GM18520 (cell line): ENCODE measurements at regions not wholly inside any gene's neighbourhood (a gene's known extent, or its start where the extent isn't known, plus 50 kb on each side); places are given as distances from the start of the nearest gene placed in this dataset.
"Not testable (repeated sequence)": the region's sequence is repeated elsewhere in the genome, so short reads cannot be mapped to it uniquely, and the experiment has no call there.

Source experiments
- ATAC-seq: cut with Tn5 transposase; IDR thresholded peaks from one replicate; pipeline ENCODE4 v1.9.1; 2021; ENCODE audit not compliant: unreplicated experiment

DNA sequence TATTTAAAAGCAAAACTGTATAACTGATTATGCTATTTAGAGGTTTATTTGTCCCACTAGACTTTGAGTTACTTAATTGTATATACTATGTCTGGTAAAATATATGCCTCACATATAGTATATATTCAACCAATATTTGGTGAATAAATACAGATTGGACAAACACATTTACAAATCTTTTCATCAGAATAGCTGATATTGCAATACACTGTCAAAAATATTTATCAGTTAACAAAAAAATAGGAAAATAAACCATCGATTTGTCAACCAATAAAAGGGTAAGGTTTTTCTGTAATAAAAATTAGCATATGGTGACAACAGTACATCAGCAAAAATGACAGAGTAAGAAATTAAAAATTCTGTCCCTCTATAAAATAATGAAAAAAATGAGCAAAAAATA is 889.9 kb upstream of the INTU start:
- ATAC-seq: no peak

DNA sequence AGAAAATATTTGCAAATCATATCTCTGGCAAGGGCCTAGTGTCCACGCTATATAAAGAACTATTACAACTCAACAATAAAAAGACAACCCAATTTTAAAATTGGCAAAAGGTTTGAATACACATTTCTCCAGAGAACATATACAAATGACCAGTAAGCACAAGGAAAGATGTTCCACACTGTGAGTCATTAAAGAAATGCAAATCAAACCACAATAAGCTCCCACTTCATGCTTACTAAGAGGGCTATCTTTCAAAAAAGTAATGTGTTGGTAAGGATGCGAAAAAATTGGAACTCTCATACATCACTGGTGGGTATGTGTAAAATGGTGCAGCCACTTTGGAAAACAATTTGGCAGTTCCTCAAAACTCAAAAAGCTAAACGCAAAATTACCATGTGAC is 884.0 kb upstream of the INTU start:
- no peak for ATAC-seq

DNA sequence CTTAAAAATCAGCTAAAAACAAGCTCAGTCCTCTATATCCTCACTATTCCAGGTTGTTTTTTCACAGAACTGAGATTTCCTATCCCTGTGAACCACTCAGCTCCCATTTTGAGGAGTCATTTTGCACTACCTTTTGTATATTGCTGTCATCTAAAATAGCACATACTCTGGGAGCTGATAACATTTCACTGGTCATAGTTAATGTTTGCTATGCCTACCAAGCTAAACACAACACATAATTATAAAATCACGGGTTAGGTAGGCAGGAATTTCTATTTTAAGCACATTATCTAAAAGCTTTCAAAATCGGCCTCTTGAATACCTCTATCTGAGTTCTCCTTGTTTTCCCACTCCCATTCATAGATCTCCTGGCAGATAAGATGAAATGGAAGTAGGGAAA is 882.0 kb upstream of the INTU start:
- no peak for ATAC-seq

- ATAC-seq: no peak
Observed at GRCh38 chr4:126752126-126752525, 880.6 kb upstream of the INTU start.

GRCh38 chr4:126752702-126753101 is 880.1 kb upstream of the INTU start:
- ATAC-seq: no peak

GRCh38 chr4:126753592-126753991 is 879.2 kb upstream of the INTU start:
- no peak for ATAC-seq

DNA sequence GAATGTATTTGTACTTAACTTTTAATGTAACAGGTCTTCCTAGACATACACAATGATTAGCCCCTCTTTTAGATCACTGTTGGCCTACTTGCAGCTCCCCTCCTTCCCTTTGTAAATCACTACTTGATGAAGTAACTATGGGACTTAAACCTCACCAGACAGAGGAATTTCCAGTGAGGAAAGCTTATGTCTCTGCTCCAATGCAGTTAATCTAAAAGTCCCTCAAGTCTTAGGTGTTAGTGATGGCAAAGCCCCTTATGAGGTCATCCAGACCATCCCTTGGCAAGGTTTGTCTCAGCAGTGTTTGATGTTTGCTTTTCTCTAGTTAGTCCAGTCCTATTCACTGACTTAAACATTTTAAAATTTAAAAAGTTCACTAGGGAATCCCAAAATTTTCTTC is 877.3 kb upstream of the INTU start:
- ATAC-seq: no peak

- ATAC-seq: no peak
Observed at GRCh38 chr4:126756050-126756829, 876.5 kb upstream of the INTU start.

- ATAC-seq: no peak
Observed at GRCh38 chr4:126757219-126757618, 875.5 kb upstream of the INTU start.

- ATAC-seq: no peak
Observed at GRCh38 chr4:126758493-126758892, 874.3 kb upstream of the INTU start.

DNA sequence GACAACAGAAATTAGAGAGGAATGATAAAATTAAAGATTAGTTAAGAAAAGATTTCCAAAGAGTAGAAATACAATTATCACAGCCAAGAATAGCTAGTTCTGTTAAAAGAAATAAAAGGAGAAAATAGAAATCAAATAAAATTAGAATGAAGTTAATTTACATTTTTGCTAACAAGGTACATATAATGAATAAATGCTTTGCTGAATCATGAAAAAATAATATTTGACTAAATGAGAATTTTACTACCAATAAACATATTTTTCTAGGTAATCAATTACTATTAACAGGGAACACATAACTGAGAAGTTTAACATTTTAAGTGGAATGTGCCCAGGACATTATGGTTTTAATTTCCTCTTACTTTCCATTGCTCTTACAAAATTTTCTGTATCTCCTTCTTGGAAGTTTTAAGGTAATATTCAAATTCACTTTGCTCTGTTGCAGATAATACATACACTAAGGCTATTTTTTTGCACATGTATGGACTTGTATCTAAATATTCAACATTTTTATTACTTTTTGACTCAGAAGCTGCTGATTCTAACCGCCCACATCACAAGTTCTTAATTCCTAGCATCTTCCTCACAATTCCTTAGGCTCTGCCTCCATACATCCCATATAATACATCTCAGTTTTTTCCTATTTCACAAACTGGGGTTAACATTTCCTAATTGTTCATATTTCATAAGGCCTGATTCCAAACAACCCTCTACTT is 870.7 kb upstream of the INTU start:
- no peak for ATAC-seq

DNA sequence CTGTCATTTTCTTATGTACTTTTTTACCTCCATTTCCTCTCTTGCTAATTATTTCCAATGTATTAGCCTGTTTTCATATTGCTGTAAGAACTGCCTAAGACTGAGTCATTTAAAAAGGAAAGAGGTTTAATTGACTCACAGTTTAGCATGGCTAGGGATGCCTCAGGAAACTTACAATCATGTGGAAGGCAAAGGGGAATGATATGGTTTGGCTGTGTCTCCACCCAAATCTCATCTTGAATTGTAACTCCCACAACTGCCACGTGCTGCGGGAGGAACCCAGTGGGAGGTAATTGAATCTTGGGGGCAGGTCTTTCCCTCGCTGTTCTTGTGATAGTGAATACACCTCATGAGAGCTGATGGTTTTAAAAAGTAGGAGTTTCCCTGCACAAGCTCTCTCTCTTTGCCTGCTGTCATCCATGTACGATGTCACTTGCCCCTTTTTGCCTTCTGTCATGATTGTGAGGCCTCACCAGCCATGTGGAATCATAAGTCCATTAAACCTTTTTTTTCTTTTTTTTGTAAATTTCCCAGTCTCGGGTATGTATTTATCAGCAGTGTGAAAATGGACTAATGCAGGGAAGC is 870.0 kb upstream of the INTU start:
- no peak for ATAC-seq

- no peak for ATAC-seq
Observed at GRCh38 chr4:126766241-126766640, 866.5 kb upstream of the INTU start.

DNA sequence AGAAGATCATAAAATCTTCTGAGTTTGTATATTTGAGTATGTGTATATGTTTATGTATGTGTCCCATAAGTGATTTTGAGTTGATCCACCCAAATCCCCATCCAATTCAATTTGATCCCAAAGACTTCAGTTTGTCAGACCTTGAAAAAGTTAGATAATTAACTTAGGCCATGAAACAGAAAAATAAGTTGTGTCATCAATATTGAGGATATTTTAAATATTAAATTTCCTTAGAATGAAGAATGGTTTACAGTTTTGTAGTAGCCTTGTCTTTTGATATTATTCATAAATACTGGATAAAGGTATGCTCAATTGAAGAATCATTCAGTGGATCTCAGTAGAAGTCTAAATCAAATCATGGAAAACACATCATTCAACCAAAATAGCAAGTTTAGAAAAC is 864.4 kb upstream of the INTU start:
- ATAC-seq: no peak

GRCh38 chr4:126770811-126771553 is 861.8 kb upstream of the INTU start:
- not testable (repeated sequence) for ATAC-seq

GRCh38 chr4:126771618-126772017 is 861.1 kb upstream of the INTU start:
- ATAC-seq: not testable (repeated sequence)

DNA sequence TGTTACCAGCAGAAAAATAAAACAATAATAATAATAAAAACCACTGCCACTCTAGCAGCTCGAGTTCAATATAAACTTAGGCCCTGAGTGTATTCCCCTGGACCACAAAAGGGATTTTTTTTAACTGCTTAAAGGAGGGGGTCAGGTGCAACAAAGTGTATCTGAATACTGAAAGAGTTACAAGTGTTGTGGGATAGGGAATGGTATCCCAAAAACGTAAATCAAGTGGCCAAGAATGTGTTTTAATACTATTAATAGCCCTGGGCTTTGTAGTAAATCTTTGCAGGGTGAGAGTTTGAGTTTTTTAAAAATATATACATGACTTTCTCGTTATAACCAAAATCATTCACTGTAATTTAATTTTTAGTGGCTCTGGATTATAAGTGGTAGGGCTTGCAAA is 860.1 kb upstream of the INTU start:
- ATAC-seq: no peak

GRCh38 chr4:126775485-126776106 is 857.2 kb upstream of the INTU start:
- ATAC-seq: no peak

DNA sequence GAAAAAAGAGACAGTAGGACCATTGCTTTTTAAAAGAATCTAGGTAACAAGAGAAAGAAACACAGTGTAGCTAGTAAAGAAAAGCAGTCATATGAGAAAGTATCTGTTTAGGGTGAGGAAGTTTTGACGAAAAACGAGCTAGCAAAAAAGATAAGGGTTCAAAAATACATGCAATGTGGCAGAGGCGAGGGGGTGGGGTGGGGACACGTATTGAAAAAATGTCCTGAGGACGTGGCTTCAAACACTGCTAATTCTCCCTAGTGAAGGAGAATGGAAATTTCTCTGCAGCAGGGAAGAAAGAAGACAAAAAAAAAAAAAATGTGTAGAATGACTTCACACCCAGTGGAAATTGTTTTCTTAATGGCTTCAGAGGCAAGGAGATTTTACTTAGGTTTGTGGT is 856.4 kb upstream of the INTU start:
- no peak for ATAC-seq

GRCh38 chr4:126777649-126778048 is 855.1 kb upstream of the INTU start:
- ATAC-seq: no peak

GRCh38 chr4:126778348-126778747 is 854.4 kb upstream of the INTU start:
- ATAC-seq: no peak
